ENCODE measurements at regions not wholly inside any gene's neighbourhood (a gene's known extent, or its start where the extent isn't known, plus 50 kb on each side); places are given as distances from the start of the nearest gene placed in this dataset.

DNA sequence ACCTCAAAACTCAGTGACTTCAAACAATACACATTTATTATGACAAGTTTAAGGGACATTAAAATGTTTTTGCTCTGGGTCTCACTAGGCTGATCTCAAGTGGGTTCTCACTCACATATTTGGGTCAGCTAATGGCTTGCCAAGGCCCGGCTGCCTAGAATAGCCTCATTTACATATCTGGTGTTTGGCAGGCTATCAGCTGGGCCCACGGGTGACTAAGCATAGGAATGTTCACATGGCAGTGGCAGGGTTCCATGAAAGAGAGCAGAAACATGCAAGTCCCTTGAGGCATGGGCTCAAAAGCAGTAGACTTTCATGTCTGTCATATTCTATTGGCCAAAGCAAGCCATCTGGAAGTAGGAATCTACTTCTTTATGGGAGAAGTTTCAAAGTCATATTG is 492.6 kb downstream of the KCNT2 start:
- TF ChIP-seq, protein P1, sequence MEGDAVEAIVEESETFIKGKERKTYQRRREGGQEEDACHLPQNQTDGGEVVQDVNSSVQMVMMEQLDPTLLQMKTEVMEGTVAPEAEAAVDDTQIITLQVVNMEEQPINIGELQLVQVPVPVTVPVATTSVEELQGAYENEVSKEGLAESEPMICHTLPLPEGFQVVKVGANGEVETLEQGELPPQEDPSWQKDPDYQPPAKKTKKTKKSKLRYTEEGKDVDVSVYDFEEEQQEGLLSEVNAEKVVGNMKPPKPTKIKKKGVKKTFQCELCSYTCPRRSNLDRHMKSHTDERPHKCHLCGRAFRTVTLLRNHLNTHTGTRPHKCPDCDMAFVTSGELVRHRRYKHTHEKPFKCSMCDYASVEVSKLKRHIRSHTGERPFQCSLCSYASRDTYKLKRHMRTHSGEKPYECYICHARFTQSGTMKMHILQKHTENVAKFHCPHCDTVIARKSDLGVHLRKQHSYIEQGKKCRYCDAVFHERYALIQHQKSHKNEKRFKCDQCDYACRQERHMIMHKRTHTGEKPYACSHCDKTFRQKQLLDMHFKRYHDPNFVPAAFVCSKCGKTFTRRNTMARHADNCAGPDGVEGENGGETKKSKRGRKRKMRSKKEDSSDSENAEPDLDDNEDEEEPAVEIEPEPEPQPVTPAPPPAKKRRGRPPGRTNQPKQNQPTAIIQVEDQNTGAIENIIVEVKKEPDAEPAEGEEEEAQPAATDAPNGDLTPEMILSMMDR (IDR thresholded peaks at IDR 0.05): no peak
- TF ChIP-seq POLR2A (IDR thresholded peaks at IDR 0.05): no peak
